ENCODE measurements at regions not wholly inside any gene's neighbourhood (a gene's known extent, or its start where the extent isn't known, plus 50 kb on each side); places are given as distances from the start of the nearest gene placed in this dataset.

DNA sequence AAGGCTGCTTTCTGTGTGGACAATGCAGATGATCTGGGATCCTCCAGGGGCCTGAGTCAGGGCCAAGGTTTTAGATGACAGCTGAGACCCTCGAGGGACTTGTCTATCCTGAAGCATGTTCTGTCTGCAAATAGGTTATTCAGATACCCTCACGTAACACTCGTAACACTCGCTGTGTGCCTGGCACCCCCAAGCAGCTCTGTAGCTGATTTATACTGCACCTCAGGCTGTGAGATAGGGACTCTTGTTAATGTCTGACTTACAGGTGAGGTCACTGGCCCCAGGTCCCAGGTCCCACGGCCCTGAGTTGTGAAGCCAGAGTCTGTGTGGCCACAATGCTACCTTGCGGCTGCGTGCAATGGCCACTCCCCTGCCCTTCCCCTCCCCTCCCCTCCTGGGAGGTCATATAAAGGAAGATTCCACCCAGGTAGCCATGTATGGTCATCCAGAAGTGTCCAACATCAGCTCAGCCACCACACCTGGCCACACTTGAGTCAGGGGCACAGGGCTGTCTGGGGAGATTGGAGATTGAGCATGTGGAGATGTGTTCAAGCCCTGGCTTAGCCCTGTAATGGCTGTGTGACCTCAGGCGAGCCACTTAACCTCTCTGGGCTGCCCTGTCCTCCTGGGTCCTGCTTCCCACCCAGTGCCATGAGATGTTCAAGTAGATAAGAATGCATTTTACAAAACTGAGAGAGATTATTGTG is 687.7 kb downstream of the MATN1 start:
- TF ChIP-seq, protein P1, sequence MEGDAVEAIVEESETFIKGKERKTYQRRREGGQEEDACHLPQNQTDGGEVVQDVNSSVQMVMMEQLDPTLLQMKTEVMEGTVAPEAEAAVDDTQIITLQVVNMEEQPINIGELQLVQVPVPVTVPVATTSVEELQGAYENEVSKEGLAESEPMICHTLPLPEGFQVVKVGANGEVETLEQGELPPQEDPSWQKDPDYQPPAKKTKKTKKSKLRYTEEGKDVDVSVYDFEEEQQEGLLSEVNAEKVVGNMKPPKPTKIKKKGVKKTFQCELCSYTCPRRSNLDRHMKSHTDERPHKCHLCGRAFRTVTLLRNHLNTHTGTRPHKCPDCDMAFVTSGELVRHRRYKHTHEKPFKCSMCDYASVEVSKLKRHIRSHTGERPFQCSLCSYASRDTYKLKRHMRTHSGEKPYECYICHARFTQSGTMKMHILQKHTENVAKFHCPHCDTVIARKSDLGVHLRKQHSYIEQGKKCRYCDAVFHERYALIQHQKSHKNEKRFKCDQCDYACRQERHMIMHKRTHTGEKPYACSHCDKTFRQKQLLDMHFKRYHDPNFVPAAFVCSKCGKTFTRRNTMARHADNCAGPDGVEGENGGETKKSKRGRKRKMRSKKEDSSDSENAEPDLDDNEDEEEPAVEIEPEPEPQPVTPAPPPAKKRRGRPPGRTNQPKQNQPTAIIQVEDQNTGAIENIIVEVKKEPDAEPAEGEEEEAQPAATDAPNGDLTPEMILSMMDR (IDR thresholded peaks at IDR 0.05; ENCODE audit: insufficient read depth, low read depth, low read length, missing control alignments) = no peak
- no peak overlapping the region for H3K4me3 ChIP-seq (ENCODE audit: low read length)
- no peak for DNase-seq (ENCODE audit: low read depth)

DNA sequence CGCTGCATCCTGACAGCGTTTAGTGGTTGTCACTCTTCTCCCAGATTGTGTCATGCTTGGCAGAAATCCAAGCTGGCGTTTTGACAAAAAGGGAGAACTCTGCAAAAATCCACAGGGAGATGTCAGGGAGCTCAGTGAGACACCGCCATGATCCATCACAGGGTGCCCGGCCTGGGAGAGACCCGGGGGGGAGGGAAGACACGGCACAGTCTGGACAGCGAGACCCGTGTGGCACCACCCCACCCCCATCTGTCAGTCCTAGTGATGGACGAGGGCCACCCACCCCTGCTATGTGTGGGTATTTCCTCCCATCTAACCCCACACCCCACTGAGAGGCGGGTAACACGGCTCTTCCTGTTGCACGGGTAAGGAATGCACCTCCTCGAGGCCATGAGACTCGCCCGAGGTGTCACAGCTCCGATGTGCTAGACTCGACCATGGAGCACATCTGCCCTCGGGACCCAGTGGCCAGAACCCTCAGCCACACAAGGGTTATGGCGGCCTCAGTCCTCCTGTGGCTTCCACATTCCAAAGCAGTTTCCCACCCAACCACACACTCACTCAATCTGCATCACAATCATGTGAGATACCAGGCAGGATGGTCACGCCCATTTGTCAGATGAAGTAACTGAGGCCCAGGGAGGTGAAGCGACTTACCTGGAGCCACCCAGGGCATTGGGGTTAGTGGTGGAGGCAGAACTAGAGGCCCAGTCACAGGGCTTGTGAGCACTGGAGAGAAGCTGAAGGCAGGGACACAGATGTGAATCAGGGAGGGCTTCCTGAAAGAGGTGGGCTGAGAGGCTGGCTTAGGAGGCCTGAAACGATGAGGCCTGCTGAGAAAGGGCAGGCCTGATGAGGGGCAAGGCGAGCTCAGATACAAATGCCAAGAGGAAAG is 688.5 kb downstream of the MATN1 start:
- H3K4me3 ChIP-seq (ENCODE audit: low read length) = no peak overlapping the region
- TF ChIP-seq, protein P1 (IDR thresholded peaks at IDR 0.05; ENCODE audit: insufficient read depth, low read depth, low read length, missing control alignments) = no peak
- DNase-seq (ENCODE audit: low read depth) = no peak

DNA sequence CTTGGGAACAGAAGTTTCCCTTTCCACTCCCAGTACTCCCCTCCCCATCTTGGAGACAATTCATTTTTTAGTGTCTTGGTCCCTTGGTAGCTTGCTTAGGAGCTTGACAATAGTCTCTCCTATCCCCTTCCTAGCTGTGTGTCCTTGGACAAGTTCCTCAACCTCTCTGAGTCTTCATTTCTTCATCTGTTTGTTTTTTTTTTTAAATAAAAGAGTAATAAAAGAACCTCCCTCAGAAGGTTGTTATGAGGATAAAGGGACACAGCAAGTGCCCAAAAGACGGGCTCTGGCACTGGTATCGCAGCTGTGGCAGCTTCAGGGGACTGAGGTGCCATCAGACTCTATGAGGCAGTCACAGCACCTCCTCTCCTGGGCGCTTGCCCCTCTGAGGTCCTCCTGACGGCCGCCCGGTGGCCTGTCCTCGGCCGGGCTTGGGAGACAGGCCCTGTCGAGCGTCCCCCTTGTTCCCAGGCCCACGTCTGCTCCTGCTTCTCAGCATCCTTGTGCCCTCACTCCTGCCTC is 689.2 kb downstream of the MATN1 start:
- H3K4me3 ChIP-seq (ENCODE audit: low read length) = no peak overlapping the region
- DNase-seq (ENCODE audit: low read depth) = no peak
- TF ChIP-seq, protein P1 (IDR thresholded peaks at IDR 0.05; ENCODE audit: insufficient read depth, low read depth, low read length, missing control alignments) = no peak

DNA sequence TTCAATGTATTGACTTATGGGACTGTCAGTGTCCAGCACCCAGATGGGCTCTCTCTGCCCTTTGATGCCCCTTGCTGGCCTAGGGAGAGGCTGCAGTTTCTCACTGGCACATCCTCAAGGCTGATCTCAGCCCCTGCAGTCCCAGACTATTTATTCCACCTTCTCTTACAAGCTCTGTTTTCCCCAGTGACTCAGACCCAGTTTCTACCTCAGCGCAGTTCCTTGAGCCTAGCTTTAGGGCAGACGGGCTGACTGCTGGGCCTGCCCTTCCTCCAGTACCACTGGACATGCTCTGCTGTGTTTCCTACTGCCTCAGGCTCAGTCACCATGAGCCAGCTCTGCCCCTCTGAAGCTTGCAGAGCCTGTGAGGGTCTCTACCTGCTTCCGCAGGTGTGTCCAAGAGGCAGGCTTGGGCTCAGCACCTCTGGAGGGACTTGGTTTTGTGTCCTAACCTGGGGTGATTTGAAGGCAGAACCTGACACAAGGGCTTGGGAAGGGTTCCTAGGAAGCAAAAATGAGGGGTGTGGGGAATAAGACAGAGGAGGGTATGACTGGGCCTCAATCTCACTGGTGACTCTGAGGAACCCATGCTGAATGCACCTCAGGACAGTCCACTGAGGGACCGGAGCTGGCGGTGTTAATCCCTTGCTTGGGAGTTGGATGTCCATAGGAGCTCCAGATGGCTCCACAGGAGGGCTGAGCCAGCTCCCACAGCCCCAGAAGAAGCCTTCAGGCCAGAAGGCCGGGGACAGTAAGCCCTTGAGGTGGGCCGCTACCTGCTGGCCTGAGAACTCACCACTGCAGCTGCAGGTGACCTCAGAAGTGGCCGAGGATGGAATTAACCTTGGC is 689.9 kb downstream of the MATN1 start:
- TF ChIP-seq, protein P1 (IDR thresholded peaks at IDR 0.05; ENCODE audit: insufficient read depth, low read depth, low read length, missing control alignments) = no peak
- H3K4me3 ChIP-seq (ENCODE audit: low read length) = no peak overlapping the region
- no peak for DNase-seq (ENCODE audit: low read depth)

DNA sequence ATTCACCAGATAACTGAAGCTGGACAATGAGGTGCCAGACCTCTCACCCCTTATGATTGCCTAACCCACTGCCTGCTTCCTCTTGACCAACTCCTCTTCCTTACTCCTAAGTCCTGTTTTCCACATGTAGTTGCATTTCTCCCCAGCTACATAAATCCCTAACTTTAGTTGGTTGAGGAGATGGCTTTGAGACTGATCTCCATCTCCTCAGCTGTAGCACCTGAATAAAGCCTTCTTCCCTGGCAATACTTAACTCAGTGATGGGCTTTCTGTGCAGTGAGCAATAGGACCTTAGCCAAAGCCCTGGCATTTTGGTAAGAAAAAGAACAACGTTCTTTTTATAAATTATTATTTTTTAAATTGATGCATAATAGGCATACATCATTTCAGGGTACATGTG is 691.1 kb downstream of the MATN1 start:
- no peak overlapping the region for H3K4me3 ChIP-seq (ENCODE audit: low read length)
- TF ChIP-seq, protein P1 (IDR thresholded peaks at IDR 0.05; ENCODE audit: insufficient read depth, low read depth, low read length, missing control alignments) = no peak
- DNase-seq (ENCODE audit: low read depth) = no peak

DNA sequence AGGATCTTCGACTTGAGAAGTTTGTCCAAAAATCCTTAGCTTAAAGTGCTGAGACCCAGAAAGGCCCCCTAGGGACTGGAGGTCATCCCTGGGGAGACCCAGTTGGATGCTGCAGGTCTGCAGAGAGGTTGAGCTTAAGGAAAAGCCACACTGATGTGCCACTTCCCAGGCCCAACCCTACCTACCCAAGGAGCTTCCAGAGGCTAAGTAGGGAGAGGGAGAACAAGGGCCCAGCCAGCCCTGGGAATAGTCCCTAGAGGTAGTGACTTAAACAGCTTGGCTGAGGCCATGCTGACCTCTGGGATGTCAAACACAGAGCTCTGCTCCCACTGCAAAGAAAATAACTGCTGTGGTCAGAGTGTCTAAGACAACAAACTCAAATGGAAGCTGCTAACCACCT is 693.7 kb downstream of the MATN1 start:
- TF ChIP-seq, protein P1 (IDR thresholded peaks at IDR 0.05; ENCODE audit: insufficient read depth, low read depth, low read length, missing control alignments) = no peak
- H3K4me3 ChIP-seq (ENCODE audit: low read length) = no peak overlapping the region

More for the DNA sequence above, 693.7 kb downstream of the MATN1 start:
- no peak for DNase-seq (ENCODE audit: low read depth)

Data from epithelial cell of esophagus (primary cell).